ENCODE measurements at regions not wholly inside any gene's neighbourhood (a gene's known extent, or its start where the extent isn't known, plus 50 kb on each side); places are given as distances from the start of the nearest gene placed in this dataset.

- H3K9ac ChIP-seq: no peak overlapping the region
- no peaks in the 10 kb centered on the region for H3K4me1 ChIP-seq
- H3K27ac ChIP-seq: no peak overlapping the region
- no peak for TF ChIP-seq Cebpa-rat (IDR thresholded peaks at IDR 0.05)
- no peaks in the 10 kb centered on the region for H3K36me3 ChIP-seq
- no peak overlapping the region for H3K4me2 ChIP-seq
- no peak overlapping the region for H3K4me3 ChIP-seq
- H4K20me1 ChIP-seq: no peaks in the 10 kb centered on the region
- no peaks in the 10 kb centered on the region for H3K27me3 ChIP-seq
- H3K9me3 ChIP-seq: no peaks in the 10 kb centered on the region
Observed at GRCh38 chr9:20074291-20074690, 285.5 kb upstream of the SLC24A2 start.

- no peaks in the 10 kb centered on the region for H3K36me3 ChIP-seq
- H3K27me3 ChIP-seq: no peaks in the 10 kb centered on the region
- H3K4me2 ChIP-seq: no peak overlapping the region
- no peak overlapping the region for H3K9ac ChIP-seq
- no peak overlapping the region for H3K27ac ChIP-seq
- no peak overlapping the region for H3K4me3 ChIP-seq
- no peak for TF ChIP-seq Cebpa-rat (IDR thresholded peaks at IDR 0.05)
- no peaks in the 10 kb centered on the region for H4K20me1 ChIP-seq
- H3K9me3 ChIP-seq: no peaks in the 10 kb centered on the region
- H3K4me1 ChIP-seq: peaks cover 23% of the 10 kb centered on the region
Observed at GRCh38 chr9:20070336-20070735, 281.5 kb upstream of the SLC24A2 start.

- Histone ChIP-seq H3K9ac (peak overlapping the region; percentile 44; the same call in 1 of the 2 replicates), H3K36me3 (no peaks in the 10 kb centered on the region), H3K27ac (peak overlapping the region; percentile 63), H3K9me3 (peaks cover 5% of the 10 kb centered on the region), H4K20me1 (no peaks in the 10 kb centered on the region), H3K4me2 (peak overlapping the region; percentile 77), H3K27me3 (no peaks in the 10 kb centered on the region), H3K4me1 (peaks cover 41% of the 10 kb centered on the region), H3K4me3 (peak overlapping the region; percentile 26; the same call in 1 of the 2 replicates)
- no peak for TF ChIP-seq Cebpa-rat (IDR thresholded peaks at IDR 0.05)
Observed at GRCh38 chr9:20065796-20066700, 277.2 kb upstream of the SLC24A2 start.

GRCh38 chr9:20065046-20065445 lies 276.2 kb upstream of the SLC24A2 start:
- Histone ChIP-seq H3K36me3 (no peaks in the 10 kb centered on the region), H3K27ac (peak overlapping the region; percentile 63), H3K27me3 (no peaks in the 10 kb centered on the region), H3K4me3 (no peak overlapping the region), H3K4me1 (peaks cover 43% of the 10 kb centered on the region), H3K4me2 (peak overlapping the region; percentile 77), H3K9ac (peak overlapping the region; percentile 43; the same call in 1 of the 2 replicates), H4K20me1 (no peaks in the 10 kb centered on the region), H3K9me3 (peaks cover 5% of the 10 kb centered on the region)
- TF ChIP-seq Cebpa-rat (IDR thresholded peaks at IDR 0.05): no peak

GRCh38 chr9:20054734-20055133 lies 265.9 kb upstream of the SLC24A2 start:
- no peaks in the 10 kb centered on the region; the same call in 1 of the 2 replicates for H3K9me3 ChIP-seq
- no peaks in the 10 kb centered on the region for H3K27me3 ChIP-seq
- H3K36me3 ChIP-seq: no peaks in the 10 kb centered on the region
- H3K27ac ChIP-seq: no peak overlapping the region
- no peaks in the 10 kb centered on the region for H4K20me1 ChIP-seq
- no peak overlapping the region for H3K9ac ChIP-seq
- no peak for TF ChIP-seq Cebpa-rat (IDR thresholded peaks at IDR 0.05)
- no peak overlapping the region for H3K4me3 ChIP-seq
- H3K4me2 ChIP-seq: no peak overlapping the region
- H3K4me1 ChIP-seq: peaks cover 1% of the 10 kb centered on the region

GRCh38 chr9:20048985-20049384 lies 260.1 kb upstream of the SLC24A2 start:
- Histone ChIP-seq H3K4me1 (peaks cover 18% of the 10 kb centered on the region), H3K27ac (no peak overlapping the region), H4K20me1 (no peaks in the 10 kb centered on the region), H3K4me2 (peak overlapping the region; percentile 35), H3K9me3 (no peaks in the 10 kb centered on the region; the same call in 1 of the 2 replicates), H3K4me3 (no peak overlapping the region), H3K27me3 (no peaks in the 10 kb centered on the region), H3K9ac (no peak overlapping the region), H3K36me3 (no peaks in the 10 kb centered on the region)
- no peak for TF ChIP-seq Cebpa-rat (IDR thresholded peaks at IDR 0.05)

- Histone ChIP-seq H3K9me3 (no peaks in the 10 kb centered on the region; the same call in 1 of the 2 replicates), H3K4me2 (peak overlapping the region; percentile 35; the same call in 1 of the 2 replicates)
Observed at GRCh38 chr9:20048437-20048836, 259.6 kb upstream of the SLC24A2 start.

GRCh38 chr9:20044686-20045085 lies 255.8 kb upstream of the SLC24A2 start:
- H3K27ac ChIP-seq: no peak overlapping the region
- H3K4me2 ChIP-seq: no peak overlapping the region
- H3K4me1 ChIP-seq: peaks cover 24% of the 10 kb centered on the region
- TF ChIP-seq Cebpa-rat (IDR thresholded peaks at IDR 0.05): no peak
- no peak overlapping the region for H3K4me3 ChIP-seq
- H3K9me3 ChIP-seq: no peaks in the 10 kb centered on the region; the same call in 1 of the 2 replicates
- no peak overlapping the region for H3K9ac ChIP-seq
- no peaks in the 10 kb centered on the region for H4K20me1 ChIP-seq
- no peaks in the 10 kb centered on the region for H3K36me3 ChIP-seq
- no peaks in the 10 kb centered on the region for H3K27me3 ChIP-seq

More at GRCh38 chr9:20048437-20048836, 259.6 kb upstream of the SLC24A2 start:
- H3K9ac ChIP-seq: no peak overlapping the region
- H3K4me3 ChIP-seq: no peak overlapping the region
- H4K20me1 ChIP-seq: no peaks in the 10 kb centered on the region
- H3K4me1 ChIP-seq: peaks cover 18% of the 10 kb centered on the region
- H3K27me3 ChIP-seq: no peaks in the 10 kb centered on the region
- H3K36me3 ChIP-seq: no peaks in the 10 kb centered on the region
- H3K27ac ChIP-seq: no peak overlapping the region
- no peak for TF ChIP-seq Cebpa-rat (IDR thresholded peaks at IDR 0.05)

GRCh38 chr9:20043461-20043860 lies 254.6 kb upstream of the SLC24A2 start:
- Histone ChIP-seq H3K9ac (no peak overlapping the region), H3K4me1 (peaks cover 12% of the 10 kb centered on the region), H4K20me1 (no peaks in the 10 kb centered on the region), H3K4me2 (no peak overlapping the region), H3K36me3 (no peaks in the 10 kb centered on the region), H3K4me3 (no peak overlapping the region), H3K27me3 (no peaks in the 10 kb centered on the region), H3K9me3 (no peaks in the 10 kb centered on the region), H3K27ac (no peak overlapping the region)
- no peak for TF ChIP-seq Cebpa-rat (IDR thresholded peaks at IDR 0.05)

- no peak for TF ChIP-seq Cebpa-rat (IDR thresholded peaks at IDR 0.05)
- H3K9me3 ChIP-seq: no peaks in the 10 kb centered on the region
- H3K27me3 ChIP-seq: no peaks in the 10 kb centered on the region
- no peak overlapping the region for H3K9ac ChIP-seq
- no peak overlapping the region for H3K27ac ChIP-seq
- no peaks in the 10 kb centered on the region for H3K36me3 ChIP-seq
- H4K20me1 ChIP-seq: no peaks in the 10 kb centered on the region
- H3K4me2 ChIP-seq: no peak overlapping the region
- no peak overlapping the region for H3K4me3 ChIP-seq
- 0 out of 2 replicates have a peak, but pooled peaks cover 8% of the 10 kb centered on the region for H3K4me1 ChIP-seq
Observed at GRCh38 chr9:20043035-20043434, 254.2 kb upstream of the SLC24A2 start.
